Hepatocyte (in vitro differentiated cells): ENCODE measurements at regions not wholly inside any gene's neighbourhood (a gene's known extent, or its start where the extent isn't known, plus 50 kb on each side); places are given as distances from the start of the nearest gene placed in this dataset.

Experiments used
- EZH2 ChIP-seq: fragments of 200-600 bp; sonication (generic); IDR thresholded peaks from 2 replicates; pipeline ENCODE4 v1.6.1; 2016; ENCODE audit warnings: antibody characterized with exemption, mild to moderate bottlenecking, borderline replicate concordance
- EZH2phosphoT487 ChIP-seq: fragments of 200-600 bp; sonication (generic); IDR thresholded peaks from one replicate; pipeline ENCODE4 v1.6.1; 2018; ENCODE audit warnings: antibody characterized with exemption, mild to moderate bottlenecking, low read depth, moderate library complexity; ENCODE audit not compliant: unreplicated experiment, severe bottlenecking
- TF ChIP-seq, protein P1 (sequence below): fragments of 200-600 bp; sonication (generic); IDR thresholded peaks from 2 replicates; pipeline ENCODE4 v1.5.1; 2016; ENCODE audit warnings: antibody characterized with exemption, mild to moderate bottlenecking; ENCODE audit not compliant: poor library complexity

DNA sequence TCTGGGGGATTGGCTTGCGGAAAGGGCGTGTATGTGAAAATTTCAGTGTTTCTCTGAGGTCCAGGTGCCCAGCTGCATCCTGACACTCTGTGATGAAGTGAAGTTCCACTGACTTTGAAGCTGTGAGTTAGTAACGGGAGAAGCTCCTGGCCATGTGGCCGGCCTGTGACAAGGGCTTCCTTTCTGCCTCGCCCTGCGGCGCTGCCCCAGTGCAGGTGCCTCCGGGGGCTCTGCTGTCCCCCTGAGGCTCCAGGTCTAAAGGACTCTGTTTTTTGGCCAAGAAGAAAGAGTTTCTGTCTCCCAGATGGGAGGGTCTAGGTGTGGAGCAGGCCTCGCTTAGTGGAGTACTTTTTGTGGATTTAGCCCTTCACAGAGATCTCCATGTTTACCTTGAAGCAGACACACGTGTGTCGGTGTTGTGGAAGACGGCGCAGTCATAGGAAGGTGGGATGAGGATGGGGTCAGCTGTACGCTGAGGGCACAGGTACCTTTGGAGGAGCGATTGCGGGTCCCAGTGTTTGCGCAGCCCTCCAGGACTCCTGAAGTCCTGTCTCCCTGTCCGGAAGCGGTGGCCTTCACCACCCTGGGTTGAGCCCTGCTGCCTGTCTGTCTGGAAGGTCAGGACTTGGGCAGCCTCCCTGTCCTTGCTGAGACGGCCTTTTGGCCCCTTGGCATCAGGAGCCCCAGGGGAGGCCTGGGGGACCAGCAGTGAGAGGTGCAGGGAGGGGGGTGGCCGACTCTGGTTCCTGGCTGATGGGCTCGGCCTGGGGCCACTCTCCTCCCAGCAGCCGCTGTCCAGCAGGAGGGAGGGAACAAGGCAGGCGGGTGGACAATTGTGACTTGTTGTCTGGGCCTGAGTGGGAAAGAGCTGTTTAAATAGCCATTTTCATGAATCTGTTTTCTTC is 1249.3 kb downstream of the BRD1 start:
- TF ChIP-seq, protein P1, sequence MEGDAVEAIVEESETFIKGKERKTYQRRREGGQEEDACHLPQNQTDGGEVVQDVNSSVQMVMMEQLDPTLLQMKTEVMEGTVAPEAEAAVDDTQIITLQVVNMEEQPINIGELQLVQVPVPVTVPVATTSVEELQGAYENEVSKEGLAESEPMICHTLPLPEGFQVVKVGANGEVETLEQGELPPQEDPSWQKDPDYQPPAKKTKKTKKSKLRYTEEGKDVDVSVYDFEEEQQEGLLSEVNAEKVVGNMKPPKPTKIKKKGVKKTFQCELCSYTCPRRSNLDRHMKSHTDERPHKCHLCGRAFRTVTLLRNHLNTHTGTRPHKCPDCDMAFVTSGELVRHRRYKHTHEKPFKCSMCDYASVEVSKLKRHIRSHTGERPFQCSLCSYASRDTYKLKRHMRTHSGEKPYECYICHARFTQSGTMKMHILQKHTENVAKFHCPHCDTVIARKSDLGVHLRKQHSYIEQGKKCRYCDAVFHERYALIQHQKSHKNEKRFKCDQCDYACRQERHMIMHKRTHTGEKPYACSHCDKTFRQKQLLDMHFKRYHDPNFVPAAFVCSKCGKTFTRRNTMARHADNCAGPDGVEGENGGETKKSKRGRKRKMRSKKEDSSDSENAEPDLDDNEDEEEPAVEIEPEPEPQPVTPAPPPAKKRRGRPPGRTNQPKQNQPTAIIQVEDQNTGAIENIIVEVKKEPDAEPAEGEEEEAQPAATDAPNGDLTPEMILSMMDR: no peak
- TF ChIP-seq EZH2 (no peak), EZH2phosphoT487 (no peak)
